OCI-LY3 (cell line): ENCODE measurements at regions not wholly inside any gene's neighbourhood (a gene's known extent, or its start where the extent isn't known, plus 50 kb on each side); places are given as distances from the start of the nearest gene placed in this dataset.

Experiments used
- H2AFZ ChIP-seq: fragments of 200-600, 300-600 bp; shearing (Covaris generic); 2 replicates; pipeline ENCODE4 v1.6.0; 2014; ENCODE audit warnings: antibody characterized with exemption, low read depth, low read length
- H3K27ac ChIP-seq: fragments of 200-600, 300-600 bp; sonication (generic); 2 replicates; pipeline ENCODE4 v1.5.1; 2014; ENCODE audit warnings: mild to moderate bottlenecking, low read length, moderate library complexity, mixed read lengths
- H3K27me3 ChIP-seq: fragments of 200-600, 300-600 bp; sonication (generic); 2 replicates; pipeline ENCODE4 v1.6.1; 2014; ENCODE audit warnings: low read depth, low read length, mixed read lengths
- H3K36me3 ChIP-seq: fragments of 200-600, 300-600 bp; sonication (generic); replicated peaks from 2 replicates; pipeline ENCODE3; 2014; ENCODE audit warnings: low read depth, low read length, mixed read lengths
- H3K4me1 ChIP-seq: fragments of 300-600, 200-600 bp; sonication (generic); 2 replicates; pipeline ENCODE4 v1.6.1; 2014; ENCODE audit warnings: low read length, mixed read lengths
- H3K4me2 ChIP-seq: fragments of 200-600, 300-600 bp; sonication (generic); 2 replicates; pipeline ENCODE4 v1.6.1; 2014; ENCODE audit warnings: low read length, mixed read lengths
- H3K4me3 ChIP-seq: fragments of 300-600, 200-600 bp; sonication (generic); 2 replicates; pipeline ENCODE4 v1.5.1; 2014; ENCODE audit warnings: antibody characterized with exemption, mild to moderate bottlenecking, low read length, moderate library complexity
- H3K79me2 ChIP-seq: fragments of 300-600, 200-600 bp; shearing (Covaris generic); 2 replicates; pipeline ENCODE4 v1.6.1; 2014; ENCODE audit warnings: mild to moderate bottlenecking, low read length, mixed read lengths
- H3K9ac ChIP-seq: fragments of 300-600, 200-600 bp; shearing (Covaris generic); 2 replicates; pipeline ENCODE4 v1.6.0; 2014; ENCODE audit warnings: mild to moderate bottlenecking, low read length, moderate library complexity
- H3K9me3 ChIP-seq: fragments of 200-600, 300-600 bp; shearing (Covaris generic); 2 replicates; pipeline ENCODE4 v1.6.1; 2014; ENCODE audit warnings: low read length, mixed read lengths; ENCODE audit not compliant: insufficient read depth
- H4K20me1 ChIP-seq: fragments of 200-600, 300-600 bp; sonication (generic); 2 replicates; pipeline ENCODE4 v1.6.1; 2016; ENCODE audit warnings: low read length, mixed read lengths; ENCODE audit not compliant: insufficient read depth
- EZH2phosphoT487 ChIP-seq: fragments of 200-600 bp; shearing (Covaris generic); IDR thresholded peaks from 2 replicates; pipeline ENCODE4 v1.6.1; 2018; ENCODE audit warnings: antibody characterized with exemption, mixed run types, low read depth
- TF ChIP-seq, protein P1 (sequence below): fragments of 200-600, 300-600 bp; sonication (generic); IDR thresholded peaks from 2 replicates; pipeline ENCODE4 v1.5.1; 2014; ENCODE audit warnings: antibody characterized with exemption, low read length, low read depth

DNA sequence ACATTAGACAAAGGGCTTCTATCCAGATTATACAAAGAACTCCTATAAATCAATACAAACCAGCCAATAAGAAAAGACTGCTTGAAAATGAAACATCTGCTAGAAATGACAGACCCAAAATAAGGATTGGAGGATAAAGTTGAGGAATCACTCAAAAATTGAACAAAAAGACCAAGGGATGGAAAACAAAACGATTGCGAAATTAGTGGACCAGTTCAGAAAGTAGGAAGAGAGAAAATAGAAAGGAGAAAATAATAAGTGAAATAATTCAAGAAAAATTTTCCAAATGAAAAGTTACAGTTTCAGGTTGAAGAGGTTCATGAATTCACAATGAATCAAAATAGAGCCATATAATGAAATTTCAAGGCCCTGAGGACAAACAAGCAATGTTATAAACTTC, 115.8 kb upstream of the CTBP2 start:
- Histone ChIP-seq H3K36me3 (no peaks in the 10 kb centered on the region), H3K79me2 (no peaks in the 10 kb centered on the region), H3K27me3 (no peaks in the 10 kb centered on the region), H4K20me1 (no peaks in the 10 kb centered on the region), H3K4me2 (no peak overlapping the region), H3K4me3 (no peak overlapping the region), H3K27ac (no peak overlapping the region), H2AFZ (no peak overlapping the region), H3K9me3 (no peaks in the 10 kb centered on the region), H3K9ac (no peak overlapping the region), H3K4me1 (no peaks in the 10 kb centered on the region)
- TF ChIP-seq, protein P1, sequence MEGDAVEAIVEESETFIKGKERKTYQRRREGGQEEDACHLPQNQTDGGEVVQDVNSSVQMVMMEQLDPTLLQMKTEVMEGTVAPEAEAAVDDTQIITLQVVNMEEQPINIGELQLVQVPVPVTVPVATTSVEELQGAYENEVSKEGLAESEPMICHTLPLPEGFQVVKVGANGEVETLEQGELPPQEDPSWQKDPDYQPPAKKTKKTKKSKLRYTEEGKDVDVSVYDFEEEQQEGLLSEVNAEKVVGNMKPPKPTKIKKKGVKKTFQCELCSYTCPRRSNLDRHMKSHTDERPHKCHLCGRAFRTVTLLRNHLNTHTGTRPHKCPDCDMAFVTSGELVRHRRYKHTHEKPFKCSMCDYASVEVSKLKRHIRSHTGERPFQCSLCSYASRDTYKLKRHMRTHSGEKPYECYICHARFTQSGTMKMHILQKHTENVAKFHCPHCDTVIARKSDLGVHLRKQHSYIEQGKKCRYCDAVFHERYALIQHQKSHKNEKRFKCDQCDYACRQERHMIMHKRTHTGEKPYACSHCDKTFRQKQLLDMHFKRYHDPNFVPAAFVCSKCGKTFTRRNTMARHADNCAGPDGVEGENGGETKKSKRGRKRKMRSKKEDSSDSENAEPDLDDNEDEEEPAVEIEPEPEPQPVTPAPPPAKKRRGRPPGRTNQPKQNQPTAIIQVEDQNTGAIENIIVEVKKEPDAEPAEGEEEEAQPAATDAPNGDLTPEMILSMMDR, result no peak
- no peak for TF ChIP-seq EZH2phosphoT487

DNA sequence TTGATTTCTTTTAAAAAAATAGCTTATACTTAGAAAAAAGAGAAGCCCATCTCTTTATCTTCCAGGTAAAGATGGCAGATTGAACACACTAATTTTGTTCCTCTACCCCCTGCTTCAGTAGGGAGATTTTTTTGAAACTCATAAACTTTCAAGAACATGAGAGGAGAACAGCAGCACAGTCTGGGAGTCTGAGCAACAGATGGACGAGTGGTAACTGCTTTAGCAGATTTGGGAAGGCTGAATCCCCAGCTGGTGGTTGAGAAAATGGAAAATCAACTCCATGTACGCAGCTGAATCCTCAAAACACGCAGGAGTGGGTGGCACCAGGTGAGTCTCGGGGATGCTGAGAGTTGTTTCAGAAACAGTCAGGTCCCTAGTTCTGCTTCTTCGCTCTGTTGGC, 114.6 kb upstream of the CTBP2 start:
- Histone ChIP-seq H3K4me3 (no peak overlapping the region), H2AFZ (no peak overlapping the region), H3K27me3 (no peaks in the 10 kb centered on the region), H3K9ac (no peak overlapping the region), H3K27ac (no peak overlapping the region), H3K36me3 (no peaks in the 10 kb centered on the region), H4K20me1 (no peaks in the 10 kb centered on the region), H3K4me1 (no peaks in the 10 kb centered on the region), H3K9me3 (no peaks in the 10 kb centered on the region), H3K4me2 (no peak overlapping the region), H3K79me2 (no peaks in the 10 kb centered on the region)
- TF ChIP-seq EZH2phosphoT487, result no peak
- TF ChIP-seq, protein P1, result no peak

DNA sequence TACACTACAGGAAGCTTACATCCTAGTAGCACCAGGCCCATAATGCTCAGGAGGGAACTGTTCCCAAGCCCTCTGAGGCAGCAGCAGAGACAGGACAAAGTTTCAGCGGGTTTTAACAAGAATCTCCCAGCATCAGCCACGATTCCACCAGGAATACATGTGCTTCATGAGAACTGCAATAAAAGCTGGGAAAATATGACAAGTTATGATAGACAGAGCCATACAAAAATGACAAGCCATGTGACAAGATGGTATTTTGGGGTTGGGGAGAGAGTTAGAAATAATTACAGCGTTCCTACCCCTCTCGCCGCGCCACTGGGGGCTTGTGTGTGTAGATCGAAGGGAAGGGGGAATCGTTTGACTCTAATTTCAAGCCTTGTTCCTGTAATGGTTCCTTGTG, 112.7 kb upstream of the CTBP2 start:
- Histone ChIP-seq H3K9me3 (no peaks in the 10 kb centered on the region), H3K36me3 (no peaks in the 10 kb centered on the region), H3K79me2 (no peaks in the 10 kb centered on the region), H4K20me1 (no peaks in the 10 kb centered on the region), H3K4me3 (no peak overlapping the region), H3K4me1 (no peaks in the 10 kb centered on the region), H3K4me2 (no peak overlapping the region), H3K27me3 (no peaks in the 10 kb centered on the region), H3K9ac (no peak overlapping the region), H2AFZ (no peak overlapping the region), H3K27ac (no peak overlapping the region)
- TF ChIP-seq, protein P1, result no peak
- TF ChIP-seq EZH2phosphoT487, result no peak

DNA sequence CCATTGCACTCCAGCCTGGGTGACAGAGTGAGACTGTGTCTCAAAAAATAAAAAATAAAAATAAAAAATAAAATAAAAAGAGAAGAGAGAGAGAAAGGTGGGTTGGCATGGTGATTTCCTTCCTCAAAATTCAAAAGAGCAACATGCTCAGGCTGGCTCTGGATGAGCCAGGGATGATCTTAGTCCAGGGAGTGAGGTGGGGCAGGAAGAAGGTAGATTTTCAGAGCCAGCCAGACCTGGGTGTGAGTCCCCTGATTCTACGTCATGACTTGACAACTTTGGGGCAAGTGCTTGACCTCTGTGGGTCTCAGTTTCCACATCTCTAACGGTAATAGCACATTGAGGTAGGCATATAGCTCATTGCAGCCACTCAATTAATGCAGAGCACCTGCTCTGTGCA, 109.4 kb upstream of the CTBP2 start:
- no peaks in the 10 kb centered on the region for H3K36me3 ChIP-seq
- no peaks in the 10 kb centered on the region for H3K9me3 ChIP-seq
- TF ChIP-seq, protein P1, result no peak
- TF ChIP-seq EZH2phosphoT487, result no peak
- H3K27ac ChIP-seq, result no peak overlapping the region
- no peak overlapping the region for H3K4me3 ChIP-seq
- H3K9ac ChIP-seq, result no peak overlapping the region
- no peaks in the 10 kb centered on the region for H3K79me2 ChIP-seq
- no peaks in the 10 kb centered on the region for H4K20me1 ChIP-seq
- no peaks in the 10 kb centered on the region for H3K4me1 ChIP-seq
- H3K27me3 ChIP-seq, result no peaks in the 10 kb centered on the region
- H2AFZ ChIP-seq, result no peak overlapping the region
- no peak overlapping the region for H3K4me2 ChIP-seq
